ENCODE measurements at regions not wholly inside any gene's neighbourhood (a gene's known extent, or its start where the extent isn't known, plus 50 kb on each side); places are given as distances from the start of the nearest gene placed in this dataset.
"Not testable (repeated sequence)": the region's sequence is repeated elsewhere in the genome, so short reads cannot be mapped to it uniquely, and the experiment has no call there.

DNA sequence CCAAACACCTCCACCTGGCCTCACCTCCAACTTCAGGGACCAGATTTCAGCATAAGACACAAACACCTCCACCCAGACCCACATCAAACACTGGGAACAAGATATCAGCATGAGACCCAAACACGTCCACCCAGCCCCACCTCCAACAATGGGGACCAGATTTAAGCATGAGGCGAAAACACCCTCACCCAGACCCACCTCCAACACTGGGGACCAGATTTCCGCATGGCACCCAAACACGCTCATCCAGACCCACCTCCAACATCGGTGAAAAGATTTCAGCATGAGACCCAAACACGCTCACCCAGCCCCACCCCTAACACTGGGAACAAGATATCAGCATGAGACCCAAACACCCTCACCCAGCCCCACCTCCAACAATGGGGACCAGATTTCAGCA lies 210.0 kb downstream of the ASMT start:
- DNase-seq (ENCODE audit: insufficient read length) (no peak), FAIRE-seq (no peak)
- TF ChIP-seq POLR2A (IDR thresholded peaks at IDR 0.05; ENCODE audit: low read depth, low read length), result no peak
- TF ChIP-seq TAF1 (IDR thresholded peaks at IDR 0.05; ENCODE audit: borderline replicate concordance, low read depth, low read length), result no peak
- TF ChIP-seq POLR2AphosphoS5 (IDR thresholded peaks at IDR 0.05; ENCODE audit: low read depth, low read length), result no peak

DNA sequence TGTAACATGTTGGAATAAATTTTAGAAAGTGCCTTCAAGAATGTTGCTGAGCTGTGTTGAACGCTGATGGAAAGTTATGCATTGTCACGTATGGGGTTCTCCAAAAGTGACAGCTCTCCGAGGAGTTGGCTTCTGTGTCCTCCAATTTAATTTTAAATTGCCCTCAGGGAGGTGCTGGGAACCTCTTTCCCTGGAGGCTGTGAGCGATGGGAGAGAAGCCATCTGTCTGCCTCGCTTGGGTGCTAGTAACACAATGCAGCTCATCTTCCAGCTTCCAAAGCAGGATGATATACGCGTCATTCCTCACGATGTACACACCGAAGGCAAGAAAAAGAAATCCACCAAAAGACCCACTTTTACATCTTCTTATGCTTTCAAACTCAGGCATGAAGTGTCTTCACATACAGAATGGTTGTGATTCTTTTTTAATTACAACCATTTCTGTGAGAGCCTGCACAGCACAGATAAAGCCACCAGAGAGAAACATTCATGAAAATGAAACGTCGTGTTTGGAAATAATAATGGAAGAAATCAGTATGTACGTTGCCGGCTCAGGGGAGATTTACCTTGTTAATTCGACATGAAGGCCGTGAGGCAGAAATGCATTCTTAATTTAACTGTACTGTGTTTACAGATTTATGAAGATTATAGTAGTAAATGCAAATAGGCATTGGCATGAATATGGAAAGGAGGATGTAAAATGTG lies 218.9 kb downstream of the ASMT start:
- DNase-seq (ENCODE audit: insufficient read length) (no peak), FAIRE-seq (no peak)
- TF ChIP-seq TAF1 (IDR thresholded peaks at IDR 0.05; ENCODE audit: borderline replicate concordance, low read depth, low read length) (no peak), POLR2A (IDR thresholded peaks at IDR 0.05; ENCODE audit: low read depth, low read length) (no peak), POLR2AphosphoS5 (IDR thresholded peaks at IDR 0.05; ENCODE audit: low read depth, low read length) (no peak)

DNA sequence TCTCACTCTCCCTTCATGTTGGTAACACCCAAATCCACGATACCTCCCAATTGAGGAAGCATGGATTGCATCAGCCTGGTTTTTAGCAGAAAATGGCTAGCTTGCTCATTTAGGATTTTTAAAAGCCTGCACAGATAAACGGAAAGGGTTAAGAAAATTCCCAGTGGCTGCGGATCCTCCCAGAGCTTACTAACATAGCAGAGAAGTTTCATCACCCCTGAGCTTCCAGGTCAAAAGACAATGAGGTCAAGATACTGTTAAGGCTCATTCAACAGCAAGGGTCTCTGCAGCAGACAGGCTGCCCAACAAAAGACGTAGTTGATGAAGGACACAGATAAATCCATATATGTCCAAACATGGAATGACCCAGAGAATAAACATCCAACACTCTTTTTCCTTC lies 220.2 kb downstream of the ASMT start:
- no peak for FAIRE-seq
- TF ChIP-seq POLR2AphosphoS5 (IDR thresholded peaks at IDR 0.05; ENCODE audit: low read depth, low read length) (no peak), POLR2A (IDR thresholded peaks at IDR 0.05; ENCODE audit: low read depth, low read length) (no peak), TAF1 (IDR thresholded peaks at IDR 0.05; ENCODE audit: borderline replicate concordance, low read depth, low read length) (no peak)
- DNase-seq (ENCODE audit: insufficient read length), result no peak

DNA sequence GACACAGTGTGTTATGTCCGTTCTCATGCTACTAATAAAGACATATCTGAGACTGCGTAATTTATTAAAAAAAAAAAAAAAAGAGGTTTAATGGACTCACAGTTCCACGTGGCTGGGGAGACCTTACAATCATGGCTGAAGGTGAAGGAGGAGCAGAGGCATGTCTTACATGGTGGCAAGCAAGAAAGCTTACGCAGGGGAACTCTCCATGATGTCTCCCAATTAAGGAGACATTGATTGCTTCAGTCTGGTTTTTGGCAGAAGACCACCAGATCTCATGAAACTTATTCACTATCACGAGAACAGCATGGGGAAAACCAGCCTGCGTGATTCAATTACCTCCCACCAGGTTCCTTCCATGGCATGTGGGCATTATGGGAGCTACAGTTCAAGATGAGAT lies 221.8 kb downstream of the ASMT start:
- DNase-seq (ENCODE audit: insufficient read length) (no peak), FAIRE-seq (no peak)
- no peak for TF ChIP-seq POLR2AphosphoS5 (IDR thresholded peaks at IDR 0.05; ENCODE audit: low read depth, low read length)
- TF ChIP-seq POLR2A (IDR thresholded peaks at IDR 0.05; ENCODE audit: low read depth, low read length), result no peak
- TF ChIP-seq TAF1 (IDR thresholded peaks at IDR 0.05; ENCODE audit: borderline replicate concordance, low read depth, low read length), result no peak

DNA sequence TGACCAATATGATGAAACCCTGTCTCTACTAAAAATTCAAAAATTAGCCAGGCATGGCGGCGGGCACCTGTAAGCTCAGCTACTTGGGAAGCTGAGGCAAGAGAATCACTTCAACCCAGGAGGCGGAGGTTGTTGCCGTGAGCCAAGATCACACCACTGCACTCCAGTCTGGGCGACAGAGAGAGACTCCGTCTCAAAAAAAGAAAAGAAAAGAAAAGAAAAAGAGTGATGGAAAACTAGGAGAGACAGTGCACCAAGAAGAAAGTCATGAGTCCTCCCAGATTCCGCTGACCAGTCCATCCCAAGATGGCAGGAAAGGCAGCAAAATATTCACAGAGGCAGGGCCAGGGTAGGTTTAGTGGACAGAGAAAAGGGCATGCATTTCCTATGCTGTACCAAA lies 226.9 kb downstream of the ASMT start:
- DNase-seq (ENCODE audit: insufficient read length), result no peak
- TF ChIP-seq TAF1 (IDR thresholded peaks at IDR 0.05; ENCODE audit: borderline replicate concordance, low read depth, low read length) (no peak), POLR2AphosphoS5 (IDR thresholded peaks at IDR 0.05; ENCODE audit: low read depth, low read length) (no peak), POLR2A (IDR thresholded peaks at IDR 0.05; ENCODE audit: low read depth, low read length) (no peak)
- no peak for FAIRE-seq

DNA sequence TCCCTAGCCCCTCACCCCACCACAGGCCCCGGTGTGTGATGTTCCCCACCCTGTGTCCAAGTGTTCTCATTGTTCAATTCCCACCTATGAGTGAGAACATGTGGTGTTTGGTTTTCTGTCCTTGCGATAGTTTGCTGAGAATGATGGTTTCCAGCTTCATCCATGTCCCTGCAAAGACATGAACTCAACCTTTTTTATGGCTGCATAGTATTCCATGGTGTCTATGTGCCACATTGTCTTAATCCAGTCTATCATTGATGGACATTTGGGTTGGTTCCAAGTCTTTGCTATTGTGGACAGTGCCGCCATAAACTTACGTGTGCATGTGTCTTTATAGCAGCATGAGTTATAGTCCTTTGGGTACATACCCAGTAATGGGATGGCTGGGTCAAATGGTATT lies 232.1 kb downstream of the ASMT start:
- FAIRE-seq; DNase-seq (ENCODE audit: insufficient read length): not testable (repeated sequence)

DNA sequence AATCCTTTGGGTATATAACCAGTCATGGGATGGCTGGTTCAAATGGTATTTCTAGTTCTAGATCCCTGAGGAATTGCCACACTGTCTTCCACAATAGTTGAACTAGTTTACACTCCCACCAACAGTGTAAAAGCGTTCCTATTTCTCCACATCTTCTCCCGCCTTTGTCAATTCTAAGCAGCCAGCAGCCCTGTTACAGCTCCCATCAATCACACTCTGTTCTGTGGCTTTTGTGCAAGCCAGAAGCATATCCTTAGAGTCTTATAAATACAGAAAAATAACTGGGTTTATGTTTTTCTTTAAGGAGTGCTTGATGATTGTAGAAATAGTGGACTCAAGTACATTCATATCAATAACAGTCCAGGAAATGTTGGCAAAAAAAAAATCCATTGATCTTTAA lies 232.9 kb downstream of the ASMT start:
- DNase-seq (ENCODE audit: insufficient read length); FAIRE-seq: not testable (repeated sequence)

DNA sequence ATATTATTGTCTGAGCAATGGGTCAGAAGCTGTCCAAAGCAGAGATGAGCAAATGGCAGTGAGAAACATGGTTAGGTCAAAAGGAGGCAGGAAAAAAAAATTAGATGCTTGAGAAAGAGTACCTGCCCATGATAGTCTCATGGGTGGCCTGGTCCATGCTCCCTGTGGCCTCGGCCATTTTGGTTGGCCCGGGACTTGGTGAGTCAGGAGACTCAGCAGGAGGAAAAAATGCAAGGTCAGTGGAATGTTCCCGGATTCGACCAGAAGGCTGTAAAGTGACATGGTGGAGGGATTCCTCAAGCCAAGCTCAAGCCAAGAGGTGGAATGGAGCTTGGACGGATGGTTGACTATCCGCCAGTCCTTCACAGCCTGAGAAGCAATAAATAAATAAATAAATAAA lies 236.7 kb downstream of the ASMT start:
- no peak for FAIRE-seq
- TF ChIP-seq POLR2AphosphoS5 (IDR thresholded peaks at IDR 0.05; ENCODE audit: low read depth, low read length) (no peak), TAF1 (IDR thresholded peaks at IDR 0.05; ENCODE audit: borderline replicate concordance, low read depth, low read length) (no peak)
- no peak for DNase-seq (ENCODE audit: insufficient read length)

DNA sequence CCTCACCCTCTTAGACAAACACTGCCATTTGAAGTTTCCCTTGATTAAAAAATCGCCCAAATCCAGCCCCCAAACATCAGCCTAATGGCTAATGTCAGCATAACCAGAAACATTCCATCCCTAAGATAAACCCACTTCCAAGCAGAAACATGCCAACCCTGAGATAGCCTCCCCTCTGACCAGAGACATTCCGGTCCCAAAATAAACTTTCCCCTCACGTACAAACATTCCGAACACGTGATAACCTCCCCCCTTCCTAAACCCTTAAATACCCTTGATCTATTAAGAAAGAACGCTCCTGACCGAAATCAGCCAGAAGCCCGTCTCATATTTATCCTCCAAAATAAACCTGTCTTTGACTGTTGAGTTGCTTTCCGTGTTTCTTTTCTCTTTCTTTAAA lies 237.2 kb downstream of the ASMT start:
- no peak for DNase-seq (ENCODE audit: insufficient read length)
- no peak for TF ChIP-seq POLR2AphosphoS5 (IDR thresholded peaks at IDR 0.05; ENCODE audit: low read depth, low read length)
- no peak for TF ChIP-seq TAF1 (IDR thresholded peaks at IDR 0.05; ENCODE audit: borderline replicate concordance, low read depth, low read length)
- no peak for TF ChIP-seq POLR2A (IDR thresholded peaks at IDR 0.05; ENCODE audit: low read depth, low read length)
- FAIRE-seq, result no peak

DNA sequence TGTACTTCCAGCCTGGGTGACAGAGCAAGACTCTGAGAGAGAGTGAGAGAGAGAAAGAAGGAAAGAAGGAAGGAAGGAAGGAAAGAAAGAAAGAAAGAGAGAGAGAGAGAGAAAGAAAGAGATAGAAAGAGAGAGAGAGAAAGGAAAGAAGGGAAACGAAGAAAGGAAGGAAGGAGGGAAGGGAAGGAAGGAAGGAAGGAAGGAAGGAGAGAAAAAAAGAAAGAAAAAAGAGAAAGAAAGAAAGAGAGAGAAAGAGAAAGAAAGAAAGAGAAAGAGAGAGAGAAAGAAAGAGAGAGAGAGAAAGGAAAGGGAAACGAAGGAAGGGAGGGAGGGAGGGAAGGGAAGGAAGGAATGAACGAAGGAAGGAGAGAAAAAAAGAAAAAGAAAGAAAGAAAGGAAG lies 238.6 kb downstream of the ASMT start:
- FAIRE-seq (no peak), DNase-seq (ENCODE audit: insufficient read length) (no peak)
- no peak for TF ChIP-seq POLR2A (IDR thresholded peaks at IDR 0.05; ENCODE audit: low read depth, low read length)
- no peak for TF ChIP-seq TAF1 (IDR thresholded peaks at IDR 0.05; ENCODE audit: borderline replicate concordance, low read depth, low read length)
- TF ChIP-seq POLR2AphosphoS5 (IDR thresholded peaks at IDR 0.05; ENCODE audit: low read depth, low read length), result no peak

DNA sequence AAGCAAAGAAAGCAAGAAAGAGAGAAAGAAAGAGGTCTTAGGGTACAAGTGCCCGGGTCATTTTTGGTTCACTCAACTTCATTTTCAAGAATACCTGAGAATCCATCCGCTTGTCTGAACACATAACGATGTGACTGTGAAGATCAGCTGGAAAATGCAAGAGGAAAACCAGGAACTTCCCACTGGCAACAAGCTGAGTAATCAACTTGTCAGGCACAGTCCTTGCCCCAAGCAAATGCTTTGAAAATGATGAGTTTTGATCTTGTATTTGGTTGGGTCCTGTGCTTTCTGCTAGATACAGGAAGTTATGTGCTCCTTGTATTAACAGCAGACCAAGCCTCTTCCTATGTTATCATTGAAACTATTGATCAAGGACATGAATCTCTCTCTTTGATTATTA lies 239.1 kb downstream of the ASMT start:
- TF ChIP-seq POLR2AphosphoS5 (IDR thresholded peaks at IDR 0.05; ENCODE audit: low read depth, low read length) (no peak), POLR2A (IDR thresholded peaks at IDR 0.05; ENCODE audit: low read depth, low read length) (no peak), TAF1 (IDR thresholded peaks at IDR 0.05; ENCODE audit: borderline replicate concordance, low read depth, low read length) (no peak)
- no peak for DNase-seq (ENCODE audit: insufficient read length)
- no peak for FAIRE-seq

DNA sequence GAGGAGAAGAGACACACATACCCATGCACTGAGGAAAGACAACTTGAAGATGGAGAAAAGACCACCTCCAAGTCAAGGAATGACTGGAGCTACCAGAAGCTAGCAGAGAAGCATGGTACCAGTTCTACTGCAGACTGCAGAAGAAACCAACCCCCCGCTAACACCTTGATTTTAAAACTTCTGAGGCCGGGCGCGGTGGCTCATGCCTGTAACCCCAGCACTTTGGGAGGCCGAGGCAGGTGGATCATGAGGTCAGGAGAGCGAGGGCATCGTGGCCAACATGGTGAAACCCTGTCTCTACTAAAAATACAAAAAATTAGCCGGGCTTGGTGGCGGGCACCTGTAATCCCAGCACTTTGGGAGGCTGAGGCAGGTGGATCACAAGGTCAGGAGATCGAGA lies 240.0 kb downstream of the ASMT start:
- DNase-seq (ENCODE audit: insufficient read length); FAIRE-seq: not testable (repeated sequence)

DNA sequence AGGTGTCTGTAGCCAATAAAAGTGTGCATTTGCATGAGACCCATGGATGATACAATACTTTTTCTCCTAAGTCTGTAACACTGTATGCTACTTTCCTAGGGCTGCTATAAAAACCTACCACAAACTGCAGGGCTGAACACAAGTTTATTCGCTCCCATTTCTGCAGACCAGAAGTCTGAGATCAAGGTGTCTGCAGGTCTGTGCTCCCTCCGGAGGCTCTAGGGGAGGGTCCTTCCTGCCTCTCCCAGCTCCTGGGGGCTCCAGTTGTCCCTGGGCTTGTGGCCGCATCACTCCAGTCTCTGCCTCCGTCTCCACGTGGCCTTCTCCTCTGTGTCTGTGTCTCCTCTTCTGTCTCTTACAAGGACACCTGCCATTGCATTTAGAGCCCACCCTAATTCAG lies 244.4 kb downstream of the ASMT start:
- DNase-seq (ENCODE audit: insufficient read length); FAIRE-seq: not testable (repeated sequence)

All from GM12892 (cell line).